Esophagus squamous epithelium (tissue), 4 donors: ENCODE measurements at regions not wholly inside any gene's neighbourhood (a gene's known extent, or its start where the extent isn't known, plus 50 kb on each side); places are given as distances from the start of the nearest gene placed in this dataset.

Experiments used
- POLR2A ChIP-seq, 4 donors: fragments of 450-650 bp; IDR thresholded peaks; one replicate each; pipeline ENCODE4 v1.6.1; 2017; ENCODE audit warnings: antibody characterized with exemption in 4 of 4, mild to moderate bottlenecking in 4 of 4, moderate library complexity in 3 of 4
- TF ChIP-seq, protein P1 (sequence below), 6 experiments: fragments of 450-650 bp in 4 of 6; fragments of 200-600 bp in 2 of 6; sonication (generic) in 2 of 6; IDR thresholded peaks; one replicate each; pipeline ENCODE4 v1.5.1; 2016 to 2019; ENCODE audit warnings: antibody characterized with exemption in 6 of 6, mild to moderate bottlenecking in 4 of 6, moderate library complexity in 4 of 6

DNA sequence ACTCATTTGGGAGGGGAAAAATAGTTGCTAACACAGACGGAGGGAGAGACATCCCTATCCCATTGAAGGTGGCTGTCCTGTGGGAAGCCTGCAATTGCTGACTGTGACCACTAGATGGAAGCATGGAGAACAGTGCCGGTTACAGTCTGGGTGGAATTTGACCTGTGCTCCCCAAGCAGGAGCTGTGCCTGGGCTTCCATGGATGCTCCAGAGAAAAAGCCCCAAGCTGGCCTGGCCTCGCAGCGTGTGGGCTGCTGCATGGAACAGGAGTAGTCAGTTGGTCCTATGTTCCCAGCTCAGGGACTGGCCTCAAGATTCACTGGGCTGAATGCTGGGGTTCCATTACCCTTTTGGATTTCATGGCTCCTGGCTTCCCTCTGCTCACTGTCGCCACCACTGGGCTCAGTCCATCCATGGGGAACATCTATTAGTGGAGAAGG is 116.3 kb upstream of the CHD6 start:
- TF ChIP-seq, protein P1, sequence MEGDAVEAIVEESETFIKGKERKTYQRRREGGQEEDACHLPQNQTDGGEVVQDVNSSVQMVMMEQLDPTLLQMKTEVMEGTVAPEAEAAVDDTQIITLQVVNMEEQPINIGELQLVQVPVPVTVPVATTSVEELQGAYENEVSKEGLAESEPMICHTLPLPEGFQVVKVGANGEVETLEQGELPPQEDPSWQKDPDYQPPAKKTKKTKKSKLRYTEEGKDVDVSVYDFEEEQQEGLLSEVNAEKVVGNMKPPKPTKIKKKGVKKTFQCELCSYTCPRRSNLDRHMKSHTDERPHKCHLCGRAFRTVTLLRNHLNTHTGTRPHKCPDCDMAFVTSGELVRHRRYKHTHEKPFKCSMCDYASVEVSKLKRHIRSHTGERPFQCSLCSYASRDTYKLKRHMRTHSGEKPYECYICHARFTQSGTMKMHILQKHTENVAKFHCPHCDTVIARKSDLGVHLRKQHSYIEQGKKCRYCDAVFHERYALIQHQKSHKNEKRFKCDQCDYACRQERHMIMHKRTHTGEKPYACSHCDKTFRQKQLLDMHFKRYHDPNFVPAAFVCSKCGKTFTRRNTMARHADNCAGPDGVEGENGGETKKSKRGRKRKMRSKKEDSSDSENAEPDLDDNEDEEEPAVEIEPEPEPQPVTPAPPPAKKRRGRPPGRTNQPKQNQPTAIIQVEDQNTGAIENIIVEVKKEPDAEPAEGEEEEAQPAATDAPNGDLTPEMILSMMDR (IDR thresholded peaks at IDR 0.05), result peak; percentile 61 to 92 (median 74)
- no peak for TF ChIP-seq POLR2A (IDR thresholded peaks at IDR 0.05)
